Chondrocyte (in vitro differentiated cells): ENCODE measurements at regions not wholly inside any gene's neighbourhood (a gene's known extent, or its start where the extent isn't known, plus 50 kb on each side); places are given as distances from the start of the nearest gene placed in this dataset.

Source experiments
- DNase-seq: peaks from one replicate; pipeline ENCODE4 v3.0.0; 2021; ENCODE audit warnings: mixed read lengths, low spot score
- H3K27ac Mint-ChIP-seq: one replicate; pipeline ENCODE4 v1.8.0; 2021; ENCODE audit warnings: mild to moderate bottlenecking, moderate library complexity, mixed read lengths; ENCODE audit not compliant: unreplicated experiment
- H3K27me3 Mint-ChIP-seq: 2 replicates; pipeline ENCODE4 v1.8.0; 2021; ENCODE audit warnings: low read depth, mixed read lengths
- H3K36me3 Mint-ChIP-seq: 2 replicates; pipeline ENCODE4 v1.8.0; 2021; ENCODE audit warnings: low read depth, mixed read lengths
- H3K4me1 Mint-ChIP-seq: 2 replicates; pipeline ENCODE4 v1.8.0; 2021; ENCODE audit warnings: low read depth, mild to moderate bottlenecking, mixed read lengths
- H3K4me3 Mint-ChIP-seq: one replicate; pipeline ENCODE4 v1.8.0; 2021; ENCODE audit warnings: mild to moderate bottlenecking, moderate library complexity, mixed read lengths; ENCODE audit not compliant: unreplicated experiment
- H3K9me3 Mint-ChIP-seq: 2 replicates; pipeline ENCODE4 v1.8.0; 2021; ENCODE audit warnings: low read depth, mixed read lengths
- CTCF ChIP-seq: fragments of 200-600 bp; sonication (generic); IDR thresholded peaks from 2 replicates; pipeline ENCODE4 v1.5.0; 2021; ENCODE audit warnings: antibody characterized with exemption, mild to moderate bottlenecking, moderate library complexity

- no peak for DNase-seq
- H3K9me3 Mint-ChIP-seq = no peaks in the 10 kb centered on the region
These were observed 88.8 kb upstream of the C3orf80 start for GRCh38 chr3:160136421-160136820.

GRCh38 chr3:160139291-160139690 lies 85.9 kb upstream of the C3orf80 start:
- peaks cover 10% of the 10 kb centered on the region for H3K4me1 Mint-ChIP-seq
- no peak for DNase-seq
- H3K36me3 Mint-ChIP-seq = peaks cover 3% of the 10 kb centered on the region
- no peak for TF ChIP-seq CTCF
- peaks cover 9% of the 10 kb centered on the region for H3K9me3 Mint-ChIP-seq
- no peaks in the 10 kb centered on the region for H3K27me3 Mint-ChIP-seq
- no peak overlapping the region for H3K4me3 Mint-ChIP-seq
- H3K27ac Mint-ChIP-seq = no peak overlapping the region

More at GRCh38 chr3:160136421-160136820, 88.8 kb upstream of the C3orf80 start:
- no peaks in the 10 kb centered on the region for H3K27me3 Mint-ChIP-seq
- no peak overlapping the region for H3K27ac Mint-ChIP-seq
- H3K4me1 Mint-ChIP-seq = peaks cover 10% of the 10 kb centered on the region
- H3K36me3 Mint-ChIP-seq = no peaks in the 10 kb centered on the region
- no peak for TF ChIP-seq CTCF
- H3K4me3 Mint-ChIP-seq = no peak overlapping the region

- peaks cover 3% of the 10 kb centered on the region for H3K36me3 Mint-ChIP-seq
- H3K4me1 Mint-ChIP-seq = peaks cover 2% of the 10 kb centered on the region
- no peak for DNase-seq
- peaks cover 9% of the 10 kb centered on the region for H3K9me3 Mint-ChIP-seq
- H3K4me3 Mint-ChIP-seq = no peak overlapping the region
- H3K27ac Mint-ChIP-seq = no peak overlapping the region
- TF ChIP-seq CTCF = no peak
- H3K27me3 Mint-ChIP-seq = no peaks in the 10 kb centered on the region
These were observed 84.5 kb upstream of the C3orf80 start for GRCh38 chr3:160140756-160141155.

- TF ChIP-seq CTCF = no peak
- Mint-ChIP-seq H3K36me3 (peaks cover 3% of the 10 kb centered on the region), H3K27me3 (no peaks in the 10 kb centered on the region), H3K27ac (no peak overlapping the region), H3K4me1 (peaks cover 2% of the 10 kb centered on the region), H3K4me3 (no peak overlapping the region), H3K9me3 (peaks cover 9% of the 10 kb centered on the region)
- no peak for DNase-seq
These were observed 83.6 kb upstream of the C3orf80 start for GRCh38 chr3:160141485-160142185.

GRCh38 chr3:160143482-160143881 lies 81.7 kb upstream of the C3orf80 start:
- H3K4me3 Mint-ChIP-seq = no peak overlapping the region
- no peaks in the 10 kb centered on the region for H3K27me3 Mint-ChIP-seq
- peaks cover 9% of the 10 kb centered on the region for H3K9me3 Mint-ChIP-seq
- no peaks in the 10 kb centered on the region for H3K4me1 Mint-ChIP-seq
- no peak overlapping the region for H3K27ac Mint-ChIP-seq
- DNase-seq = no peak
- H3K36me3 Mint-ChIP-seq = peaks cover 3% of the 10 kb centered on the region
- TF ChIP-seq CTCF = no peak
